GM18870 (cell line): ENCODE measurements at regions not wholly inside any gene's neighbourhood (a gene's known extent, or its start where the extent isn't known, plus 50 kb on each side); places are given as distances from the start of the nearest gene placed in this dataset.

Experiments
- ATAC-seq: cut with Tn5 transposase; IDR thresholded peaks from one replicate; pipeline ENCODE4 v1.9.1; 2021; ENCODE audit warnings: moderate library complexity; ENCODE audit not compliant: unreplicated experiment

GRCh38 chr14:44154874-44155273, 352.2 kb downstream of the FSCB start:
- ATAC-seq, result no peak

- no peak for ATAC-seq
These were observed 352.6 kb downstream of the FSCB start for GRCh38 chr14:44154446-44154845.

GRCh38 chr14:44151130-44151820, 355.8 kb downstream of the FSCB start:
- ATAC-seq, result no peak

DNA sequence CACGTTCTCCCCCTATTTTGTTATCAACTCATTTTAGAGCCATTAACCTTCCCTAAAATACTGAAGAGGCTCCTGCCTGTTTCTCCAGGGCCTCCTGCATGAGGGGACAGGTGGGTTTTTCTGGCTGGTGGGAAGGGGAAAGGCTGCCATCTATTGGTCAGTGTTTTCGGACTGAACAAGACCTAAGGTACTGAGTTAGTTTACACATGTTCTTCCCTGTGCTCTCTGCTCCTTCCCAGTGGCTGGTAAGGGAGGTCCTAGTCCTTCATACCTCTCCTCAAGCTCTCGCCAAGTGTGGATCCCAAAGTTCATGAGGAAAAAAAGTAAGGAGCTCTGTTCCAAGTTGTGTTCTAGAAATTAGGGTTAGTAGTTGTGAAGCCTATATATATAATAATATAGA, 357.5 kb downstream of the FSCB start:
- ATAC-seq, result no peak

- no peak for ATAC-seq
These were observed 365.1 kb downstream of the FSCB start for GRCh38 chr14:44142006-44142405.

GRCh38 chr14:44135972-44136371, 371.1 kb downstream of the FSCB start:
- no peak for ATAC-seq

DNA sequence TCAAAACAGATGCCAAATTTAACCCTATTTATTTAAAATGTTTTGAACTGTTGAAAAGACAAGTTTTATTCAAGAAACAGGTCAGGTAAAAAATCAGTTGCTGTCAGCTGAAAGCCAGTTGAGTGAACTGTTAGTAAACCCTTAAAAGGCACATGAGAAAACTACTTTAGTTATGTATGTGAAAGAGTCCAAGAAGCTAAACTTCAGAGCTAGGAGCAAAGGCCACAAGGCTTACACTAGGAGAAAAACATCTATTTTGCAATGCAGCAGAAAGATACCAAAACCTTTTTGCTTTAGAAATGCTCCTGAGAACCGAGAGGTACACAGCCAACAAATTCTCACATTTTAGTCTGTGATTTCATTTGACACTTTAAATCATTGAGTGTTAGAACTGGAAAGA, 375.2 kb downstream of the FSCB start:
- ATAC-seq, result no peak

GRCh38 chr14:44113769-44114730, 393.0 kb downstream of the FSCB start:
- no peak for ATAC-seq

DNA sequence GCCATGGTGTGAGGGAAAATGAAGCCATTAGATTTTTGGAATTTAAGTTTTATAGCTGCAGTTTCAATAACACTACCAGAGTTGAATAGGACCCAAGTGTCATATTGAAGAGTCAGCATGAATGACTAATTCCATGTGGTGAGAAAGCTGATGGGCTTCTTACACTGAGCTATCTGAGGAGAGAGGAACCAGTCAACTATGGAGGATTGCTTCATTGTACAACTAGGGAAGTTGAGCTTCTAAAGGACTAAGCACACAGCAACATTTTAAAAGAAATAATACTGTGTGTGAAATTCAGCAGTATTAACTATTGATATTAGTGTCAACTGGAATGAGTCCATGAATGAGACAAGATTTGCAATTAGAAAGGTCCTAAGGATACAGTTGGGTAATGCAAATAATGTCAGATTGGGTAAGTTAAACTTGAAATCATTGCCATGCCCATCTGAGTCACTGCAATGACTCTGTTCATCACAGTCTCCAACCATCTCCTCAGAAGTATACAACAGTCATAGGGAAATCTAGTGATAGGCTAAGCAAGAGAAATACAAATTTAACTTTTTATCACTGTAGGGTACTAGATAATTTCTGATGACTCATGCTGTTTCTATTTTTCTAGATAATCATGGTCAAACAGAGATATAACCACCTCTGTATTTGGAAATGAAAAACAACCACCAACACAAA, 394.2 kb downstream of the FSCB start:
- ATAC-seq, result no peak

GRCh38 chr14:44109036-44109435, 398.0 kb downstream of the FSCB start:
- ATAC-seq, result no peak

GRCh38 chr14:44108601-44109000, 398.5 kb downstream of the FSCB start:
- ATAC-seq, result no peak

- no peak for ATAC-seq
These were observed 399.9 kb downstream of the FSCB start for GRCh38 chr14:44107156-44107555.

- no peak for ATAC-seq
These were observed 407.2 kb downstream of the FSCB start for GRCh38 chr14:44099743-44100488.

DNA sequence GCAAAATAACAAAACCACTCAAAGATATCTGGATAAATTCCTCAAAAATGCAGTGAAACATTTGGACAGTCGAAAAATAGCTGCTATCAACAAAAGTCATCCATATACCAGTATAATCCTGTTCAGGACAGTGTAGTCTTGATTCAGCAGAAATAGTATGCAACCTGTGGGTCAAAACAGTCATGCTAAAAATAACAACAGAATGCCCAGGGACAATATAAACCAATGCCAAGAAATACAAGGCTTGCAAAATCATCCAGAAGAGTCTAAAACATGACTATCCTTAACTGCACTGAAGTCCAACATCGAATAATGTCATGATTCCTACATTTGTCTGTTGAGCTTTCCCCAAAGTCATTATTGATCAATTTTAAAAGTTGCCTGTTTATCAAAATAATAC, 425.9 kb downstream of the FSCB start:
- ATAC-seq, result no peak

GRCh38 chr14:44070046-44070445, 437.0 kb downstream of the FSCB start:
- ATAC-seq, result no peak

- no peak for ATAC-seq
These were observed 453.7 kb downstream of the FSCB start for GRCh38 chr14:44053422-44053821.

DNA sequence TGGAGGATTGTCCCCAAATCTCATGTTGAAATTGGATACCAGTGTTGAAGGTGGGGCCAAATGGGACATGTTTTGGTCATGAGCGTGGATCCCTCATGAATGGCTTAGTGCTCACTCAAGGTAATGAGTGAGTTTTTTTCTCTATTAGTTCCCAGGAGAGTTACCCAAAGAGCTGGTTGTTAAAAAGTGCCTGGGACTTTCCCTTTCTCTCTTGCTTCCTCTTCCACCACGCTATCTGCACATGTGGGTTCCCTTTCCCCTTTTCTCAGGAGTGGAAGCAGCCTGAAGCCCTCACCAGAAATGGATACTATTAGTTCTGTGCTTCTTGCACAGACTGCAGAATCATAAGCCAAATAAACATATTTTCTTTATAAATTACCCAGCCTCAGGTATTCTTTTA, 465.4 kb downstream of the FSCB start:
- ATAC-seq, result no peak

GRCh38 chr14:44040561-44040960, 466.5 kb downstream of the FSCB start:
- no peak for ATAC-seq

- ATAC-seq, result no peak
These were observed 470.8 kb downstream of the FSCB start for GRCh38 chr14:44036248-44036647.

GRCh38 chr14:44035707-44036106, 471.4 kb downstream of the FSCB start:
- ATAC-seq, result no peak

- no peak for ATAC-seq
These were observed 476.2 kb downstream of the FSCB start for GRCh38 chr14:44030831-44031383.
